H1 (cell line): ENCODE measurements at regions not wholly inside any gene's neighbourhood (a gene's known extent, or its start where the extent isn't known, plus 50 kb on each side); places are given as distances from the start of the nearest gene placed in this dataset.

Source experiments
- BACH1 ChIP-seq: IDR thresholded peaks from 2 replicates; pipeline ENCODE4 v1.6.1; 2012; ENCODE audit warnings: low read length, improper control_type of control experiment
- CREB1 ChIP-seq: IDR thresholded peaks from 2 replicates; pipeline ENCODE4 v1.6.1; 2012; ENCODE audit warnings: inconsistent platforms
- KDM5A ChIP-seq: fragments of 200-600 bp; IDR thresholded peaks from 2 replicates; pipeline ENCODE4 v1.7.1; 2012; ENCODE audit warnings: mild to moderate bottlenecking, low read length, inconsistent platforms, mixed read lengths

DNA sequence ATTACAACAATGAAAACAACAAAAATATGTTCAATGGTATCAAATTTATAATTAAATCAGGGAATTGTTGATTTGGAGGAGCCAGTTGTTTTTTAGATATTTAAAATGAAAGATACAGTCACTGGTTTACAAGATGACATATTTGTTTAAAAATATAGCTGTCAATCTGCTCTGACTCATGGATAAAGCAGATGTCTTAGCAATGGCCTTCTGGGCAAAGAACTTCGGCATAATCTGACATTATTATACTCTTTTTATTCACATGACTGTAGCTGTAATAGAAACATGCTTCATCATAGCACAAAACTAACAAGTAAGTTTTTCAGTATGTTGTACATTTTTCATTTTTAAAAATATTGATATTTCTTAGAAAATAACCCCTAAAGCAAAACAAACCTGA lies 267.4 kb downstream of the CENPW start:
- no peak for TF ChIP-seq CREB1
- no peak for TF ChIP-seq KDM5A
- TF ChIP-seq BACH1, result no peak
